ENCODE measurements at regions not wholly inside any gene's neighbourhood (a gene's known extent, or its start where the extent isn't known, plus 50 kb on each side); places are given as distances from the start of the nearest gene placed in this dataset.

GRCh38 chr10:21014141-21014540, 117.0 kb upstream of the NEBL start:
- no peak for TF ChIP-seq EZH2 (IDR thresholded peaks at IDR 0.05; ENCODE audit: borderline replicate concordance, low read depth, low read length, severe bottlenecking)
- no peak for TF ChIP-seq CTCF (IDR thresholded peaks at IDR 0.05; ENCODE audit: borderline replicate concordance, extremely low read depth, low read length, poor library complexity, severe bottlenecking)
- H3K27me3 ChIP-seq (ENCODE audit: insufficient read depth, low read length, poor library complexity): no peaks in the 10 kb centered on the region

GRCh38 chr10:21011433-21012018, 114.4 kb upstream of the NEBL start:
- Histone ChIP-seq H3K27ac (ENCODE audit: low read length) (no peak overlapping the region), H3K9me3 (ENCODE audit: insufficient read depth, low read length, severe bottlenecking) (no peaks in the 10 kb centered on the region), H3K4me1 (ENCODE audit: insufficient read depth, low read length) (no peaks in the 10 kb centered on the region), H3K79me2 (ENCODE audit: insufficient read depth, low read length) (no peaks in the 10 kb centered on the region), H3K27me3 (ENCODE audit: insufficient read depth, low read length, poor library complexity) (no peaks in the 10 kb centered on the region), H3K9ac (ENCODE audit: low read depth, low read length) (no peak overlapping the region), H3K4me3 (ENCODE audit: low read depth in 1 of 2, low read length in 2 of 2) (no peak overlapping the region), H2AFZ (ENCODE audit: low read depth, low read length) (no peak overlapping the region), H3K36me3 (ENCODE audit: insufficient read depth, low read length) (no peaks in the 10 kb centered on the region), H4K20me1 (ENCODE audit: insufficient read depth, low read length) (no peaks in the 10 kb centered on the region), H3K4me2 (ENCODE audit: insufficient read depth, low read length) (no peak overlapping the region)
- TF ChIP-seq CTCF (IDR thresholded peaks at IDR 0.05; ENCODE audit: borderline replicate concordance, extremely low read depth, low read length, poor library complexity, severe bottlenecking): no peak
- TF ChIP-seq EZH2 (IDR thresholded peaks at IDR 0.05; ENCODE audit: borderline replicate concordance, low read depth, low read length, severe bottlenecking): no peak
- DNase-seq (no peak), ATAC-seq (ENCODE audit: insufficient read depth, low read depth) (no peak)

More at GRCh38 chr10:21014141-21014540, 117.0 kb upstream of the NEBL start:
- Histone ChIP-seq H3K4me3 (ENCODE audit: low read depth in 1 of 2, low read length in 2 of 2) (no peak overlapping the region), H4K20me1 (ENCODE audit: insufficient read depth, low read length) (no peaks in the 10 kb centered on the region), H3K9ac (ENCODE audit: low read depth, low read length) (no peak overlapping the region), H3K4me2 (ENCODE audit: insufficient read depth, low read length) (no peak overlapping the region), H3K27ac (ENCODE audit: low read length) (no peak overlapping the region), H3K79me2 (ENCODE audit: insufficient read depth, low read length) (no peaks in the 10 kb centered on the region), H3K4me1 (ENCODE audit: insufficient read depth, low read length) (no peaks in the 10 kb centered on the region), H2AFZ (ENCODE audit: low read depth, low read length) (no peak overlapping the region), H3K9me3 (ENCODE audit: insufficient read depth, low read length, severe bottlenecking) (no peaks in the 10 kb centered on the region), H3K36me3 (ENCODE audit: insufficient read depth, low read length) (no peaks in the 10 kb centered on the region)
- DNase-seq: no peak
- no peak for ATAC-seq (ENCODE audit: insufficient read depth, low read depth)

GRCh38 chr10:21010615-21011014, 113.5 kb upstream of the NEBL start:
- Histone ChIP-seq H3K27me3 (ENCODE audit: insufficient read depth, low read length, poor library complexity) (no peaks in the 10 kb centered on the region), H3K4me1 (ENCODE audit: insufficient read depth, low read length) (no peaks in the 10 kb centered on the region), H3K9ac (ENCODE audit: low read depth, low read length) (no peak overlapping the region), H3K9me3 (ENCODE audit: insufficient read depth, low read length, severe bottlenecking) (no peaks in the 10 kb centered on the region), H3K4me2 (ENCODE audit: insufficient read depth, low read length) (no peak overlapping the region), H2AFZ (ENCODE audit: low read depth, low read length) (no peak overlapping the region), H4K20me1 (ENCODE audit: insufficient read depth, low read length) (no peaks in the 10 kb centered on the region), H3K27ac (ENCODE audit: low read length) (no peak overlapping the region), H3K4me3 (ENCODE audit: low read depth in 1 of 2, low read length in 2 of 2) (no peak overlapping the region), H3K79me2 (ENCODE audit: insufficient read depth, low read length) (no peaks in the 10 kb centered on the region), H3K36me3 (ENCODE audit: insufficient read depth, low read length) (no peaks in the 10 kb centered on the region)
- no peak for DNase-seq
- TF ChIP-seq EZH2 (IDR thresholded peaks at IDR 0.05; ENCODE audit: borderline replicate concordance, low read depth, low read length, severe bottlenecking) (no peak), CTCF (IDR thresholded peaks at IDR 0.05; ENCODE audit: borderline replicate concordance, extremely low read depth, low read length, poor library complexity, severe bottlenecking) (no peak)
- ATAC-seq (ENCODE audit: insufficient read depth, low read depth): no peak

Data from DND-41 (cell line).